ENCODE measurements at regions not wholly inside any gene's neighbourhood (a gene's known extent, or its start where the extent isn't known, plus 50 kb on each side); places are given as distances from the start of the nearest gene placed in this dataset.

- TF ChIP-seq ZNF621 (tag by site-specific recombination; IDR thresholded peaks at IDR 0.05) (no peak), ZNF639 (tag by site-specific recombination; IDR thresholded peaks at IDR 0.05) (no peak)
Measured at GRCh38 chr18:14935210-14935609, 187.2 kb downstream of the ANKRD30B start (continued).

GRCh38 chr18:14936313-14936712 lies 188.3 kb downstream of the ANKRD30B start:
- no peaks in the 10 kb centered on the region for H3K36me3 ChIP-seq (ENCODE audit: control insufficient read depth in 2 of 2, insufficient read depth in 1 of 2, low read length in 2 of 2)
- CTCF ChIA-PET, result no interaction called here
- H3K4me1 ChIP-seq (ENCODE audit: control insufficient read depth, insufficient read depth, low read length), result no peaks in the 10 kb centered on the region
- H3K9me3 ChIP-seq (ENCODE audit: control insufficient read depth, insufficient read depth, low read depth, low read length), result no peaks in the 10 kb centered on the region
- H3K4me3 ChIP-seq (ENCODE audit: low read depth, low read length), result no peak overlapping the region
- POLR2A ChIA-PET, result no interaction called here
- no peak for TF ChIP-seq ZBTB49 (tag by site-specific recombination; IDR thresholded peaks at IDR 0.05; ENCODE audit: low read depth)
- no peak for TF ChIP-seq ZNF776 (tag by site-specific recombination; IDR thresholded peaks at IDR 0.05; ENCODE audit: borderline replicate concordance)
- no peak for TF ChIP-seq ZNF768 (tag by site-specific recombination; IDR thresholded peaks at IDR 0.05)
- TF ChIP-seq ZNF513 (tag by site-specific recombination; IDR thresholded peaks at IDR 0.05), result no peak
- TF ChIP-seq FEZF1 (tag by site-specific recombination; IDR thresholded peaks at IDR 0.05), result no peak
- TF ChIP-seq OSR2 (tag by site-specific recombination; IDR thresholded peaks at IDR 0.05), result no peak
- TF ChIP-seq ZNF571 (tag by site-specific recombination; IDR thresholded peaks at IDR 0.05), result no peak
- no peak for TF ChIP-seq ZNF350 (tag by site-specific recombination; IDR thresholded peaks at IDR 0.05)
- no peak overlapping the region for H3K27ac ChIP-seq (ENCODE audit: extremely low read depth, low read depth, low read length)

- H3K4me3 ChIP-seq (ENCODE audit: low read depth, low read length), result no peak overlapping the region
- no peak for TF ChIP-seq ZNF362 (tag by site-specific recombination; IDR thresholded peaks at IDR 0.05)
- no peak for TF ChIP-seq ZFP69B (tag by site-specific recombination; IDR thresholded peaks at IDR 0.05)
- no peak for TF ChIP-seq TSHZ1 (tag by site-specific recombination; IDR thresholded peaks at IDR 0.05; ENCODE audit: borderline replicate concordance)
- TF ChIP-seq HOXC10 (CRISPR knock-in tag; IDR thresholded peaks at IDR 0.05), result no peak
- no peak for TF ChIP-seq SP2 (tag by site-specific recombination; IDR thresholded peaks at IDR 0.05)
- no peak for TF ChIP-seq SETDB1 (IDR thresholded peaks at IDR 0.05; ENCODE audit: insufficient read length, low read length)
- TF ChIP-seq ZSCAN18 (tag by site-specific recombination; IDR thresholded peaks at IDR 0.05), result no peak
- TF ChIP-seq ZSCAN30 (tag by site-specific recombination; IDR thresholded peaks at IDR 0.05), result no peak
- ChIA-PET CTCF (no interaction called here), POLR2A (no interaction called here)
- no peaks in the 10 kb centered on the region for H3K9me3 ChIP-seq (ENCODE audit: control insufficient read depth, insufficient read depth, low read depth, low read length)
- H3K4me1 ChIP-seq (ENCODE audit: control insufficient read depth, insufficient read depth, low read length), result no peaks in the 10 kb centered on the region
- no peaks in the 10 kb centered on the region for H3K36me3 ChIP-seq (ENCODE audit: control insufficient read depth in 2 of 2, insufficient read depth in 1 of 2, low read length in 2 of 2)
- no peak overlapping the region for H3K27ac ChIP-seq (ENCODE audit: extremely low read depth, low read depth, low read length)
Measured at GRCh38 chr18:14937271-14937670, 189.3 kb downstream of the ANKRD30B start.
